ENCODE measurements at regions not wholly inside any gene's neighbourhood (a gene's known extent, or its start where the extent isn't known, plus 50 kb on each side); places are given as distances from the start of the nearest gene placed in this dataset.

DNA sequence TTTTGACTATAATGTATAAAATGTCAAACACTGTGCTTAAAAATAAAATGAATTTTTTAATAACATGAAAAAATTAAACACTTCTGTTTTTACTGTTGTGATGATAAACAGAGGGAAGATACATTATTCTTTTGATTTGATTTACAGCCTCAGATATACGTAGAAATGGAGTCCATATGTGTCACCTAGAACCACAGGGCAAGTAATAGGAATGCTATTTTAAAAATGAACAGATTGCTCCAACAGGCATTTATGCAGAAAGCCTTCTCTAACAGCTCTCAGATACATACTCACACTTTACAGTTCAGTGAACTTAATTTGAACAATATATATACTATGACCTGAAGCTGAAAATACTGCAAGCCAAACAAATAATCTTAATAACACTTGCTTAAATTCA, 1551.0 kb downstream of the GRIK2 start:
- Histone ChIP-seq H3K18ac (ENCODE audit: extremely low read depth, low read length) (no peak overlapping the region), H3K23ac (ENCODE audit: insufficient read length) (no peak overlapping the region), H4K5ac (ENCODE audit: insufficient read length, low read depth, low read length) (no peak overlapping the region), H3K9me3 (ENCODE audit: insufficient read depth in 2 of 2, low read depth in 1 of 2, low read length in 1 of 2) (no peaks in the 10 kb centered on the region), H3K27me3 (replicated peaks in 1 of 4; ENCODE audit: control insufficient read depth in 3 of 4, extremely low read depth in 1 of 4, insufficient read depth in 3 of 4, low read length in 3 of 4) (no peaks in the 10 kb centered on the region), H2BK12ac (ENCODE audit: low read depth, low read length) (no peak overlapping the region), H3K14ac (ENCODE audit: insufficient read length) (no peak overlapping the region), H3K4me1 (replicated peaks in 1 of 4; ENCODE audit: control insufficient read depth in 3 of 4, insufficient read depth in 4 of 4, low read length in 3 of 4) (no peaks in the 10 kb centered on the region), H4K20me1 (replicated peaks in 1 of 2; ENCODE audit: control insufficient read depth in 1 of 2, insufficient read depth in 2 of 2, low read length in 2 of 2) (no peaks in the 10 kb centered on the region), H3K27ac (ENCODE audit: low read depth, low read length) (no peak overlapping the region), H2BK15ac (ENCODE audit: low read length) (no peak overlapping the region), H2BK5ac (ENCODE audit: low read depth, low read length) (no peak overlapping the region), H3K23me2 (ENCODE audit: low read depth, low read length) (no peaks in the 10 kb centered on the region), H3K79me1 (ENCODE audit: low read depth, low read length) (no peaks in the 10 kb centered on the region), H4K8ac (ENCODE audit: extremely low read depth, insufficient read depth, low read length) (no peak overlapping the region), H3K4me3 (ENCODE audit: extremely low read depth in 1 of 4, insufficient read depth in 2 of 4, low read depth in 3 of 4, low read length in 4 of 4) (no peak overlapping the region), H3K56ac (replicated peaks; ENCODE audit: insufficient read length, low read depth, low read length) (no peak overlapping the region), H3K36me3 (ENCODE audit: control insufficient read depth in 2 of 4, insufficient read depth in 4 of 4, low read length in 3 of 4) (no peaks in the 10 kb centered on the region), H3K9ac (replicated peaks in 1 of 4; ENCODE audit: extremely low read depth in 1 of 4, low read depth in 3 of 4, low read length in 3 of 4) (no peak overlapping the region), H3K4ac (replicated peaks; ENCODE audit: insufficient read length, low read depth, low read length) (no peak overlapping the region), H2AK5ac (ENCODE audit: low read depth, low read length) (no peak overlapping the region), H3K4me2 (ENCODE audit: insufficient read depth in 1 of 2, low read depth in 2 of 2, low read length in 2 of 2) (no peak overlapping the region), H2BK120ac (replicated peaks; ENCODE audit: low read depth, low read length) (no peak overlapping the region), H3K79me2 (ENCODE audit: control insufficient read depth in 1 of 2, insufficient read depth in 2 of 2, low read length in 2 of 2) (no peaks in the 10 kb centered on the region), H2AFZ (ENCODE audit: low read length) (no peak overlapping the region), H2BK20ac (ENCODE audit: low read length) (no peak overlapping the region), H4K91ac (replicated peaks; ENCODE audit: insufficient read length, low read length) (no peak overlapping the region)
- POLR2A ChIA-PET (ENCODE audit: partially characterized antibody), result no interaction called here
- FAIRE-seq (no peak), DNase-seq (ENCODE audit: low read depth in 1 of 2, low spot score in 2 of 2) (no peak)
- CTCF ChIA-PET (ENCODE audit: partially characterized antibody), result no interaction called here
- TF ChIP-seq NRF1 (IDR thresholded peaks at IDR 0.05; ENCODE audit: low read depth, low read length), result no peak
- no peak for TF ChIP-seq EP300 (IDR thresholded peaks at IDR 0.05; ENCODE audit: borderline replicate concordance in 1 of 2, low read depth in 2 of 2, low read length in 2 of 2)
- TF ChIP-seq CBX5 (IDR thresholded peaks at IDR 0.05; ENCODE audit: low read depth, low read length), result no peak
- WGBS, 2 experiments (ENCODE audit: extremely low coverage in 1 of 2, insufficient coverage in 1 of 2, insufficient read length in 1 of 2, insufficient replicate concordance in 2 of 2, low coverage in 1 of 2, low lambda C conversion rate in 2 of 2, missing lambda C conversion rate in 1 of 2), result 97% methylated on average over 1 of the region's 1 CpG; no CpG with 5 or more reads in 1 of the 2 experiments

Data from H1 (cell line).